B cell (primary cell): ENCODE measurements at regions not wholly inside any gene's neighbourhood (a gene's known extent, or its start where the extent isn't known, plus 50 kb on each side); places are given as distances from the start of the nearest gene placed in this dataset.

ENCODE experiments used
- EZH2 ChIP-seq: IDR thresholded peaks from 2 replicates; pipeline ENCODE4 v1.6.1; 2012; ENCODE audit warnings: borderline replicate concordance, low read depth, mild to moderate bottlenecking, moderate library complexity, low read length; ENCODE audit not compliant: insufficient read depth, poor library complexity, severe bottlenecking
- TF ChIP-seq, protein P1 (sequence below): fragments of 200-600 bp; IDR thresholded peaks from one replicate; pipeline ENCODE4 v1.8.0; 2022; ENCODE audit warnings: antibody characterized with exemption, mild to moderate bottlenecking

DNA sequence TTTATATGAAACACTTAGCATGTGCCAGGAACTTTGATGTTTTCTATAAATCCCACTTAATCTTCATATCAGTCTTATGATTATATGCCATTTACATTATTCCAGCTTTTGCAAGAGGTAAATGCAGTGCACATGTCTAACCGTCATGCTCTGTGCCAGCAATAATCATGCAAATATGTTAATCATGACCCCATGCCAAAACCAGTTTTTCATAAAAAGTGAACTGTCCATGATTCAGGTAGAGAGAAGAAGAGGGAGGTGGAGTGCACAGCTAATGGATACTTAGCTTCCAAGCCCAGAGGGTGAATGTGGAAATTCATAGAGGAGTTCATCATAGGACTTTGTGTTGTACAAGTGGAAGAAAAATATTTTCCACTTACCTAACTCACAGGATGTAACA, 458.4 kb downstream of the TBC1D4 start:
- TF ChIP-seq, protein P1, sequence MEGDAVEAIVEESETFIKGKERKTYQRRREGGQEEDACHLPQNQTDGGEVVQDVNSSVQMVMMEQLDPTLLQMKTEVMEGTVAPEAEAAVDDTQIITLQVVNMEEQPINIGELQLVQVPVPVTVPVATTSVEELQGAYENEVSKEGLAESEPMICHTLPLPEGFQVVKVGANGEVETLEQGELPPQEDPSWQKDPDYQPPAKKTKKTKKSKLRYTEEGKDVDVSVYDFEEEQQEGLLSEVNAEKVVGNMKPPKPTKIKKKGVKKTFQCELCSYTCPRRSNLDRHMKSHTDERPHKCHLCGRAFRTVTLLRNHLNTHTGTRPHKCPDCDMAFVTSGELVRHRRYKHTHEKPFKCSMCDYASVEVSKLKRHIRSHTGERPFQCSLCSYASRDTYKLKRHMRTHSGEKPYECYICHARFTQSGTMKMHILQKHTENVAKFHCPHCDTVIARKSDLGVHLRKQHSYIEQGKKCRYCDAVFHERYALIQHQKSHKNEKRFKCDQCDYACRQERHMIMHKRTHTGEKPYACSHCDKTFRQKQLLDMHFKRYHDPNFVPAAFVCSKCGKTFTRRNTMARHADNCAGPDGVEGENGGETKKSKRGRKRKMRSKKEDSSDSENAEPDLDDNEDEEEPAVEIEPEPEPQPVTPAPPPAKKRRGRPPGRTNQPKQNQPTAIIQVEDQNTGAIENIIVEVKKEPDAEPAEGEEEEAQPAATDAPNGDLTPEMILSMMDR = no peak
- TF ChIP-seq EZH2 = no peak
